Stimulated activated naive CD4-positive, alpha-beta T cell (primary cell): ENCODE measurements at regions not wholly inside any gene's neighbourhood (a gene's known extent, or its start where the extent isn't known, plus 50 kb on each side); places are given as distances from the start of the nearest gene placed in this dataset.

ENCODE experiments used
- DNase-seq, 6 experiments: peaks; one replicate each; lab custom pipeline; 2025; lab: John Stamatoyannopoulos, UW

- DNase-seq = peak in 5 of 6 experiments; percentile 4 to 34 (median 24)
Observed at GRCh38 chr10:69716711-69717560, 84.8 kb upstream of the COL13A1 start.

DNA sequence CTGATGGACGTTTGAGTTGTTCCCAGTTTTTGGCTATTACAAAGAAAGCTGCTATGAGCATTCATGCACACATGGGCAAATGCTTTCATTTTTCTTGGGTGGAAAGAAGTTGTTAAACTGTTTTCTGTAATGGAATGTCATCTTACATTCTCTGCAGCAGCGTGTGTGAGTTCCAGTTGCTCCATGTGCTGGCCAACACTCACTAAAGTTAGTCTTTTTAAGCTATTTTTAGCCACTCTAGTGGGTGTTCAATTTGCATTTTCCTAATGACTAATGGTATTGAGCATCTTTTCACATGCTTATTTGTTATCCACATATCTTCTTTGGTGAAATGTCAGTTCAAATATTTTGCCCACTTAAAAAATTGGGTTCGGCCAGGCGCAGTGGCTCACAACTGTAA is 82.8 kb upstream of the COL13A1 start:
- DNase-seq = no peak

GRCh38 chr10:69721690-69722310 is 79.9 kb upstream of the COL13A1 start:
- DNase-seq = no peak

DNA sequence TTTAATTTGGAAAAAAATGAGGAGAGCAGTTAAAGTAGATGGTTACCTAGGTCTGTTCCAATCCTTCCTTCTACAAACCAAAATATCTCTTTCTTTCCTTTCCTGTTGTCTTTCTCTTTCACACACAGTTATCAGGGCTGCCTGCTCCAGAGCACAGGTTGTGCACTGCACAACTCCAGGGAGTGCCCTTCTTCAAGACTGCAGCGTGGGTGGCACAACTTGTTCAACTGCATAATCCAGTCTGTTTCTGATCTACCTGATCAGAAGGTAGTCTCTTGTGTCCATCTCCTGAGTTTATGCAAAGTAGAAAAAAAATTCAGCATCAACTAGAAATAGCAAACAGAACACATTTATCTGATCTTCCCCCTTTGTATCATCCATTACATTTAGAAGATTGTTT is 78.1 kb upstream of the COL13A1 start:
- DNase-seq = no peak

DNA sequence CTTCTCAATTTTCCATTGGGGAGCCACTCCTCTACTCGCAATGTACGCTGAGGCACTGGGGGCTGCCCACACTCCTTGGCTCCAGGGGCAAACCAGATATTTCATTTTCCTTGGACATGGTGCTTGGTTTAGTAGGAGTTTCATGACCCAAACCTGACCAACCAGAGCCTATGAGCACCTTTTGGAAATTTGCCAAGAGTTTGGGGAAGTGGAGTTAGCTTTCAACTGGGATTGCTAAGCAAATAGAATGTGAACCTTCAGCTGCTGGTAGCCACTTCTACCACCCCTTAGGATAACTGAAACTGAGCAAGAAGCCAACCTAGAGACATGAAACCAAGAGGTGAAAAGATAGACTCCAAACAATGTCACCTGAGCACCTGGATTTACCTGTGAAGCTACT is 74.9 kb upstream of the COL13A1 start:
- DNase-seq = no peak

DNA sequence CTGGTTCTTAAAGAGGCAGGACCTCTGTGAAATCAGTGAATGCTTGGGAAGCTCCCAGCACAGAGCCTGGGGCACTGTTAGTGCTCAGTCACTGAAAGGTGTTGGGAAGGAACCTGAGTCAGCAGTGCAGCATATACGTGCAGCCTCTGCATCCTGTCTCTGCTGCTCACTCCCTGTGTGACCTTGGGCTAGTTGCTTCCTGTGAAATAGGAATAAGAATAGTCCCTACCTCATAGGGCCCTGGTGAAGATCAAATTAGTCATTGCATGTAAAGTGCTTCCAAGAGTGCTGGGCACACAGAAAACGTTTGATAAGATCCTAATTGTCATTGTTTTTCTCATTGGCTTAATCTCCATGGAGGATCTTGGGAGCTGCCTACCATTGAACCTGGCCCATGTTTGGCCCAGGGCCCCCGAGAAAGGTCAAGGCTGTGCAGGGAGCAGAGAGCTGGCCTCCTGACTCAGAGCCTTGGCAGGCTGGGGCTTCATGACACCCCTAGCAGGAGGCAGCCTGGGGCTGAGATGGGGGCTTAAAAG is 73.3 kb upstream of the COL13A1 start:
- no peak for DNase-seq

GRCh38 chr10:69729326-69730048 is 72.2 kb upstream of the COL13A1 start:
- DNase-seq = no peak

DNA sequence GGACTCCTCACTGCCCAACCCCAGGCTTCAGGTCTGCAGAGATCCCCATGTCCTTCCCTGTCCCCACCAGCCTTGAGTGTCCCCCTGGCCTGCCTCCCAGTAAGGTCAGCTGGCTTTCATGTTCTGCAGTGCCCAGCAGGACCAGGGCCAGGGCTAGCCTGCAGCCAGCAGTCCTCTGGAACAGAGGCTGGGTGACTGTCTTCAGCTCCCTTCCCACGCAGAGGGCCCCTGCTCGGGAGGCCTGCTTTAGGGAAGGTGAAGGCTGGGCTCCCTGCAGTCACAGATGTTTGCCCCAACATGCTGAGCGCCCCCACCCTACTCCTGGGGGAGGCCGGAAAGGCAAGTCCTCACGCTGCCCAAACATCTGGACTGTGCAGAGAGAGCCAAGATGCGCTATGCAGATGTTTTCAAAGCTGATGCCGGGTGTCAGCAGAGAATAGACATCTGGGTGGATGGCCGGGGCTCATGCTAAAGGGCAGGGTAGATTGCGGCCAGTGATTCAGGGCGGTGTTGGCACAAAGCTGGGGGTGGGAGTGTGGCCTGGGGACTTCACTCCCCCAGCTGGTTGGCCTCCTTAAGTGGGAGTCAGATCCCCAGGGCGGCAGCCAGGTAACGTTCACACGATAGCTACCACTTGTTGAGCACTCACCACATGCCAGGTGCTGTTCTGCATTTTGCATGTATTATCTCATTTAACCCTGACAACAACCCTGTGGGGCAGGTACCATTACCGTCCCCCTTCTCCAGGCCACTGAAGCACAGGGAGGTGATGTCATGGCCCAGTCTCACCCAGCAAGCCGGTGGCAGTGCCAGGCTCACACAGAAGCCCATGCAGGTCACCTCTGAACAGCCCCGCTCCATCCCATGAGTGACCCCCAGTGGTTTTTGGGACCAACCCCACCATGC is 71.2 kb upstream of the COL13A1 start:
- peak in 1 of 6 experiments; percentile 60 for DNase-seq

DNA sequence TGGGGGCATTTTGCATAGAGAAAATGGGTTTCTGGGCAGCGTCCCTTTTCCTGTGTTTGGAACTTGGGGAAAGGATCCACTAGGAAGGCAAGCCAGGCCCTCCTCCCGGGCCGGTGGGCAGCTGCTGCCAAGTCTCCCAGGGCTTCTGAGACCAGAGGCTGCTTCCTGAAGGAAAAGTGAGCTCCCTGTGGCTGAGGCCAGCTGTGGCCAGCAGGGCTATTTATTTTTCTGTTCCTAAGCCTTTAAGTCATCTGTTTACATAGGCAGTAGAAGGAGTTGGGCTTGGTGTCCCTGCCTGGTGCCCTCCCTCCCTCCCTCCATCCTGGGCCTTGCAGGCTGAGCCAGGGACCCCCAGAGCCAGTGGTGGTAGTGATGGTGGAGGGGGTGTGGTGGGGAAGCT is 70.5 kb upstream of the COL13A1 start:
- DNase-seq = no peak

DNA sequence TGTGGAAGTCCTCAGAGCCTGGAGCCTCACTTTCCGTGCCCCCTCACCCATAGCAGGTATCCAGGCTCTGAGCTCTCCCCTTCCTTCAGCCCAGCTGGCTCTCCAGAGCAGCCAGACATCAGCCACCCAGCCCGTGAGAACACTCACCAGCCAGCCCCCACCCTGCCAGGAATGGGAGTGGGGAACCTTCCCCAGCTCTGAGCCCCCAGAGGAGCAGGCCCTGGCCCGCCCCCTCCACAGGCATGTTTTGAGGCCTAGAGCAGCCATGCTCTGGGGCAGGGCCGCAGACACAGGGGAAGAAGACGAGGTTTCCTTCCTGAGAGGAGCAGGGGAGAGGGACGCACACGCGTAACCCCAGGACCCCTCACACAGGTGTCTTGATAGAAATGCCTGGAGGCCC is 70.0 kb upstream of the COL13A1 start:
- no peak for DNase-seq

- no peak for DNase-seq
Observed at GRCh38 chr10:69732147-69732825, 69.4 kb upstream of the COL13A1 start.

GRCh38 chr10:69732826-69733150 is 68.9 kb upstream of the COL13A1 start:
- no peak for DNase-seq

- no peak for DNase-seq
Observed at GRCh38 chr10:69733791-69734261, 67.9 kb upstream of the COL13A1 start.

DNA sequence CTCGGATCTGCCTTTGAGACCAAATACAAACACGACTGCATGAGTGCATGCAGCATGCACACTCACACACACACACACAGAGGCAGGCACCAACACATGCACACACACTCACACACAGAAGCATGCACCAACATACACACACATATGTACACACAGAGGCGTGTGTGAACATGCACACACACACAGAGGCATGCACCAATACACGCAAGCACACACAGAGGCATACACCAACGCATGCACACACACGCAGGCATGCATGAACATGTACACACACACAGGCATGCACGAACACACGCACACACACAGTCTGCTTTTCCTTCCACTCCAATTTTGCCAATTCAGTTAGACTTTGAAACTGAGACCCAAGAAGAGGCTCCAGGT is 67.3 kb upstream of the COL13A1 start:
- no peak for DNase-seq

DNA sequence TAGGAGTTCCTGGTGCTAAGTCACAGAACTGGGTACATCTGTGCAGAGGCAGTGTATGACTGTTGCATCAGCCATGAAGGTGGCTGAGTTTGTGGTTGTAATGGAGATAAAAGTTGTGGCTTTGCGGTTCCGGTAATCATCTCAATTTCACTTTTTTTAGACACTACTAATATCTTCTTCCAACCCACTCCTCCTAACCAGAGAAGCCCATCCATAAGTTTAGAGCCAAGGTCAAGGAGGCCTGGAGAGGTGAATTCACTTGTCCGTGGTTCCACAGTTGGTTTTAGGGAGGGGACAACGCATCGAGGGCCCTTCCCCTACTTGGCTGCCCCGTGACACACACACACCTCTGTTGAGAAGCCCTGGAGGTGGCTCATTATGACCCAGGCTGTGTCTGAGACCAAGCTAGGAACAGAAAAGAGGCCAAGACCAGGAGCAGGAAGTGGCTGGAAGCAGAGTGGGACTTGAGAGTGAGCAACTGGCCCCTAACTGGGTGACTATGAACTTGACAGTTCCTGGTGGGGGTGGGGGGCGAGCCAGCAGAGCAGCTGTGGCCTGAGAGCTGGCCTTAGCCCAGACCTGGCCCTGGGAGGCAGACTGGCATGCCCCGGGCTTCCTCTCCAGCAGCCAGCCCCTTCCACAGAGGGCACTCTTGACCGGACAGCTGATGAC is 66.8 kb upstream of the COL13A1 start:
- no peak for DNase-seq

DNA sequence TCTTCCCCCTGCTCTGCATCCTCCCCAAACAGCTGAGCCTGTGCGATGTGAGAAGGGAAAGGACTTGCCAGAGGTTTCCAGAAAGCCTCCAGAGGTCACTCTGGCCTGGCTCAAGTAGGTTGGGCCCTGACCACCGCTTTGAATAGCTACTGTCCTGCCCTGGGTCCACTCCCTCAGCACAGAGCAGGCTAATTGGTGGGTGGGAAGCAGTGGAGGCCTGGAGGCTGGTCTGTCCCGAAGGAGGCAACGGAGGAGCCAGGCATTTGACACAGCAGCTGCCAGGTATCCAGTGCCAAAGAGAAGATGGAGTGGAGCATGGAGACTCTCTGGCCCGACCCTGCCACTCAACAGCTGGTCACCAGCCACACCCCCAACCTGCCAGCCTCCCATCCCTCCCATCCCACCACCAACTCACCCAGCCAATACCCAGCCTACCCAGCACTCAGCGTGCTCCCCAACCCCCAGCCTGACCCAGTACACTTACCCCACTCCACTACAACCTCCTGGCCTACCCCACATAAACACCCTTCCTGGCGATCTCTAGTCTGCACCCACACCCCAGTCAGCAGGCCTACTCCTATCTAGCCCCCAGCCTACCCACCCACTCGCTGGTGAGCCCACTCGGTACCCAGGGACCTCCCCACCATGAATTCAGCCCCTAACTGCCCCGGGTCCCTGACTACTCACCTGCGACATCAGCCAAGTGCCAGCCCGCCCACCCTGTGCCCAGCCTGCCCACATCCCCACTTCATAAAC is 64.6 kb upstream of the COL13A1 start:
- DNase-seq = no peak

- no peak for DNase-seq
Observed at GRCh38 chr10:69738071-69738470, 63.6 kb upstream of the COL13A1 start.

GRCh38 chr10:69738858-69739435 is 62.8 kb upstream of the COL13A1 start:
- no peak for DNase-seq

GRCh38 chr10:69739634-69740033 is 62.1 kb upstream of the COL13A1 start:
- DNase-seq = no peak
